ENCODE measurements at regions not wholly inside any gene's neighbourhood (a gene's known extent, or its start where the extent isn't known, plus 50 kb on each side); places are given as distances from the start of the nearest gene placed in this dataset.

- TF ChIP-seq POLR2A (IDR thresholded peaks at IDR 0.05): no peak
- no peak for TF ChIP-seq CTCF (IDR thresholded peaks at IDR 0.05)
Measured at GRCh38 chr1:55670331-55671082, 455.3 kb upstream of the USP24 start.

All from lower leg skin (tissue), 3 donors.